A549 (cell line): ENCODE measurements at regions not wholly inside any gene's neighbourhood (a gene's known extent, or its start where the extent isn't known, plus 50 kb on each side); places are given as distances from the start of the nearest gene placed in this dataset.

Experiments
- ATAC-seq, 2 experiments: fragments of 200-7000 bp in 1 of 2; fragments of >200 bp in 1 of 2; cut with Nextera tagmentation in 1 of 2; cut with Tn5 transposase in 1 of 2; 3 replicates each; pipeline versions ENCODE4 v1.8.0 to v1.9.1; 2018 to 2020; ENCODE audit warnings: mild to moderate bottlenecking in 1 of 2, moderate library complexity in 1 of 2
- CTCF ChIA-PET: fragments of 300-600 bp; sonication (Branson Sonifier 250); formaldehyde crosslinking; extraction: SDS; loops from one replicate; lab custom pipeline; 2021; ENCODE audit warnings: antibody characterized with exemption, inconsistent platforms; lab: Yijun Ruan, JAX
- POLR2A ChIA-PET: fragments of 350-600 bp; formaldehyde crosslinking; extraction: SDS; loops from one replicate; lab custom pipeline; 2021; ENCODE audit warnings: antibody characterized with exemption, inconsistent platforms; lab: Yijun Ruan, JAX
- DNase-seq, 2 experiments: peaks; one replicate each; pipeline versions ENCODE4 v3.0.0 to v3.0.0-alpha.2; 2011 to 2016; ENCODE audit warnings: low read depth in 1 of 2, low spot score in 1 of 2
- FAIRE-seq: peaks from 2 replicates; lab custom pipeline; 2011; peaks lifted over from hg19 to GRCh38; lab: Jason Lieb, UNC
- H3K27ac ChIP-seq, 2 experiments: fragments of >200 bp; sonication (Bioruptor Twin); formaldehyde crosslinking; 3 replicates each; pipeline ENCODE4 v1.5.1; 2016 to 2017
- H3K4me1 ChIP-seq: fragments of >200 bp; sonication (Bioruptor Twin); formaldehyde crosslinking; 3 replicates; pipeline ENCODE4 v1.6.1; 2016
- H3K4me2 ChIP-seq: fragments of >200 bp; sonication (Bioruptor Twin); formaldehyde crosslinking; 3 replicates; pipeline ENCODE4 v1.6.1; 2016
- H3K4me3 ChIP-seq: fragments of >200 bp; sonication (Bioruptor Twin); formaldehyde crosslinking; 3 replicates; pipeline ENCODE4 v1.5.1; 2016
- H3K9me3 ChIP-seq: fragments of >200 bp; sonication (Bioruptor Twin); formaldehyde crosslinking; 3 replicates; pipeline ENCODE4 v1.6.1; 2016
- CEBPB ChIP-seq, 2 experiments: fragments of >200 bp in 1 of 2; sonication (Bioruptor Twin) in 1 of 2; formaldehyde crosslinking in 1 of 2; IDR thresholded peaks; 2 replicates each; pipeline ENCODE4 v1.6.1; 2012 to 2016
- CHD2 ChIP-seq: fragments of 150-350 bp; IDR thresholded peaks from 2 replicates; pipeline ENCODE4 v1.6.1; 2014; ENCODE audit warnings: low read length; ENCODE audit not compliant: partially characterized antibody
- FOSB ChIP-seq: fragments of 250-450 bp; sonication (Bioruptor Pico); IDR thresholded peaks from 2 replicates; pipeline ENCODE4 v1.5.0; 2020; ENCODE audit warnings: mild to moderate bottlenecking, moderate library complexity
- HDAC2 ChIP-seq: fragments of 200-600 bp; sonication (generic); IDR thresholded peaks from 2 replicates; pipeline ENCODE4 v1.6.1; 2016
- KDM5A ChIP-seq: fragments of 200-600 bp; sonication (generic); IDR thresholded peaks from 2 replicates; pipeline ENCODE4 v1.6.1; 2016; ENCODE audit warnings: antibody characterized with exemption, mild to moderate bottlenecking
- MAZ ChIP-seq: fragments of 150-350 bp; IDR thresholded peaks from 2 replicates; pipeline ENCODE4 v1.6.1; 2014; ENCODE audit warnings: antibody characterized with exemption, low read depth, low read length, borderline replicate concordance
- NFE2L2 ChIP-seq: fragments of 150-350 bp; conservative IDR thresholded peaks from 2 replicates; pipeline ENCODE4 v1.6.1; 2014; ENCODE audit warnings: low read length
- NR3C1 ChIP-seq: fragments of >200 bp; sonication (Bioruptor Twin); formaldehyde crosslinking; IDR thresholded peaks from 3 replicates; pipeline ENCODE4 v1.6.1; 2017
- PHF8 ChIP-seq: fragments of 200-600 bp; sonication (generic); IDR thresholded peaks from 2 replicates; pipeline ENCODE4 v1.6.1; 2016; ENCODE audit warnings: low read depth, mild to moderate bottlenecking, antibody characterized with exemption, moderate library complexity, borderline replicate concordance
- POLR2A ChIP-seq: IDR thresholded peaks from 2 replicates; pipeline ENCODE4 v1.6.1; 2012; ENCODE audit warnings: mild to moderate bottlenecking, low read length
- RAD21 ChIP-seq, 2 experiments: fragments of >200 bp in 1 of 2; sonication (Bioruptor Twin) in 1 of 2; formaldehyde crosslinking in 1 of 2; IDR thresholded peaks in 1 of 2; conservative IDR thresholded peaks in 1 of 2; 2 replicates in 1 of 2; 3 replicates in 1 of 2; pipeline ENCODE4 v1.6.1; 2012 to 2018; ENCODE audit warnings: inconsistent platforms in 1 of 2
- RARB ChIP-seq: fragments of 250-450 bp; sonication (Bioruptor Pico); IDR thresholded peaks from 2 replicates; pipeline ENCODE4 v1.8.0; 2021; ENCODE audit warnings: mild to moderate bottlenecking, moderate library complexity
- RNF2 ChIP-seq: fragments of 200-600 bp; sonication (generic); IDR thresholded peaks from 2 replicates; pipeline ENCODE4 v1.6.1; 2016; ENCODE audit warnings: low read depth, mild to moderate bottlenecking, antibody characterized with exemption, moderate library complexity, borderline replicate concordance
- ZFP36 ChIP-seq: fragments of 450-650 bp; IDR thresholded peaks from 2 replicates; pipeline ENCODE4 v1.6.1; 2014; ENCODE audit warnings: borderline replicate concordance; ENCODE audit not compliant: partially characterized antibody
- ZSCAN20 ChIP-seq: fragments of 250-450 bp; sonication (Bioruptor Pico); IDR thresholded peaks from 2 replicates; pipeline ENCODE4 v1.8.0; 2022; ENCODE audit warnings: mild to moderate bottlenecking, moderate library complexity
- WGBS: methylation state at CpG from one replicate; pipeline ENCODE4 v1.1.6; 2017; ENCODE audit errors: missing lambda C conversion rate; 5-methylcytosine and 5-hydroxymethylcytosine counted together
- TF ChIP-seq, protein P1 (sequence below): fragments of 200-600 bp; sonication (generic); IDR thresholded peaks from 2 replicates; pipeline ENCODE4 v1.6.1; 2016; ENCODE audit warnings: antibody characterized with exemption, mild to moderate bottlenecking, moderate library complexity
- TF ChIP-seq, protein P2 (sequence below): fragments of >200 bp; sonication (Bioruptor Twin); formaldehyde crosslinking; IDR thresholded peaks from 3 replicates; pipeline ENCODE4 v1.6.1; 2016
- TF ChIP-seq, protein P3 (sequence below): fragments of >200 bp; sonication (Bioruptor Twin); formaldehyde crosslinking; IDR thresholded peaks from 3 replicates; pipeline ENCODE4 v1.5.1; 2016
- TF ChIP-seq, protein P4 (sequence below): fragments of 450-650 bp; IDR thresholded peaks from 2 replicates; pipeline ENCODE4 v1.6.1; 2014; ENCODE audit warnings: antibody characterized with exemption

DNA sequence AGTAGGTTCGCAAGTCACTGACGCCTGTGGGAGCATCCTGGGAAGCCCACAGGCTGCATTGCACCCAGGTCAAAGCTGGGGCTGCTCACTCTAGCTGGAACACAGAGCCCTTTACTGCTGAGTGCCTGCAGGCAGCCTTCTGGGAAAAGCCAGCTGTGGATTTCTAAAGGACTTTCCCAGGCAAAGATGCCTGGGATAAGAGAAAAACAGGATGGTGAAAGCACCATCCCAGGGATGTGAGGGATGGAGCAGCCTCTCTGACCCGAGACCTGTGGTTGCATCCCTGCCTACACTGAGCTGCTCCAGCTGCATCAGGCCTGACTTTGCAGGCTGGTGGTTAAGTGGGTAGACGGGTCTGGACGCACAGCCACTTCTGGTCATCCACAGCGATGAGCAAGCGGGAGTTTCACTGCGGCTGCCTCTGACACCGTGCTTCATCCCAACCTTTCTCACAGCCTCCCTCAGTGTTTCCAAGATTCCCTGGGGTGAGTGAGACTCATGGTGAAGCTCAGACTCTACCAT is 52.5 kb upstream of the AMOTL2 start:
- peak in 1 of 2 experiments; percentile 7 for DNase-seq
- no peak for TF ChIP-seq MAZ
- TF ChIP-seq ZSCAN20 (CRISPR knock-in tag) = no peak
- TF ChIP-seq ZFP36 = no peak
- TF ChIP-seq RARB (CRISPR knock-in tag) = no peak
- TF ChIP-seq, protein P1, sequence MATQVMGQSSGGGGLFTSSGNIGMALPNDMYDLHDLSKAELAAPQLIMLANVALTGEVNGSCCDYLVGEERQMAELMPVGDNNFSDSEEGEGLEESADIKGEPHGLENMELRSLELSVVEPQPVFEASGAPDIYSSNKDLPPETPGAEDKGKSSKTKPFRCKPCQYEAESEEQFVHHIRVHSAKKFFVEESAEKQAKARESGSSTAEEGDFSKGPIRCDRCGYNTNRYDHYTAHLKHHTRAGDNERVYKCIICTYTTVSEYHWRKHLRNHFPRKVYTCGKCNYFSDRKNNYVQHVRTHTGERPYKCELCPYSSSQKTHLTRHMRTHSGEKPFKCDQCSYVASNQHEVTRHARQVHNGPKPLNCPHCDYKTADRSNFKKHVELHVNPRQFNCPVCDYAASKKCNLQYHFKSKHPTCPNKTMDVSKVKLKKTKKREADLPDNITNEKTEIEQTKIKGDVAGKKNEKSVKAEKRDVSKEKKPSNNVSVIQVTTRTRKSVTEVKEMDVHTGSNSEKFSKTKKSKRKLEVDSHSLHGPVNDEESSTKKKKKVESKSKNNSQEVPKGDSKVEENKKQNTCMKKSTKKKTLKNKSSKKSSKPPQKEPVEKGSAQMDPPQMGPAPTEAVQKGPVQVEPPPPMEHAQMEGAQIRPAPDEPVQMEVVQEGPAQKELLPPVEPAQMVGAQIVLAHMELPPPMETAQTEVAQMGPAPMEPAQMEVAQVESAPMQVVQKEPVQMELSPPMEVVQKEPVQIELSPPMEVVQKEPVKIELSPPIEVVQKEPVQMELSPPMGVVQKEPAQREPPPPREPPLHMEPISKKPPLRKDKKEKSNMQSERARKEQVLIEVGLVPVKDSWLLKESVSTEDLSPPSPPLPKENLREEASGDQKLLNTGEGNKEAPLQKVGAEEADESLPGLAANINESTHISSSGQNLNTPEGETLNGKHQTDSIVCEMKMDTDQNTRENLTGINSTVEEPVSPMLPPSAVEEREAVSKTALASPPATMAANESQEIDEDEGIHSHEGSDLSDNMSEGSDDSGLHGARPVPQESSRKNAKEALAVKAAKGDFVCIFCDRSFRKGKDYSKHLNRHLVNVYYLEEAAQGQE = no peak
- TF ChIP-seq NR3C1 = no peak
- no peak for TF ChIP-seq RAD21 (conservative IDR thresholded peaks at IDR 0.05 in 1 of 2, IDR thresholded peaks at IDR 0.05 in 1 of 2)
- no peak for TF ChIP-seq CHD2
- no peak for TF ChIP-seq HDAC2
- TF ChIP-seq, protein P2, sequence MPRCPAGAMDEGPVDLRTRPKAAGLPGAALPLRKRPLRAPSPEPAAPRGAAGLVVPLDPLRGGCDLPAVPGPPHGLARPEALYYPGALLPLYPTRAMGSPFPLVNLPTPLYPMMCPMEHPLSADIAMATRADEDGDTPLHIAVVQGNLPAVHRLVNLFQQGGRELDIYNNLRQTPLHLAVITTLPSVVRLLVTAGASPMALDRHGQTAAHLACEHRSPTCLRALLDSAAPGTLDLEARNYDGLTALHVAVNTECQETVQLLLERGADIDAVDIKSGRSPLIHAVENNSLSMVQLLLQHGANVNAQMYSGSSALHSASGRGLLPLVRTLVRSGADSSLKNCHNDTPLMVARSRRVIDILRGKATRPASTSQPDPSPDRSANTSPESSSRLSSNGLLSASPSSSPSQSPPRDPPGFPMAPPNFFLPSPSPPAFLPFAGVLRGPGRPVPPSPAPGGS = no peak
- no peak for TF ChIP-seq CEBPB (IDR thresholded peaks at IDR 0.05)
- TF ChIP-seq, protein P3, sequence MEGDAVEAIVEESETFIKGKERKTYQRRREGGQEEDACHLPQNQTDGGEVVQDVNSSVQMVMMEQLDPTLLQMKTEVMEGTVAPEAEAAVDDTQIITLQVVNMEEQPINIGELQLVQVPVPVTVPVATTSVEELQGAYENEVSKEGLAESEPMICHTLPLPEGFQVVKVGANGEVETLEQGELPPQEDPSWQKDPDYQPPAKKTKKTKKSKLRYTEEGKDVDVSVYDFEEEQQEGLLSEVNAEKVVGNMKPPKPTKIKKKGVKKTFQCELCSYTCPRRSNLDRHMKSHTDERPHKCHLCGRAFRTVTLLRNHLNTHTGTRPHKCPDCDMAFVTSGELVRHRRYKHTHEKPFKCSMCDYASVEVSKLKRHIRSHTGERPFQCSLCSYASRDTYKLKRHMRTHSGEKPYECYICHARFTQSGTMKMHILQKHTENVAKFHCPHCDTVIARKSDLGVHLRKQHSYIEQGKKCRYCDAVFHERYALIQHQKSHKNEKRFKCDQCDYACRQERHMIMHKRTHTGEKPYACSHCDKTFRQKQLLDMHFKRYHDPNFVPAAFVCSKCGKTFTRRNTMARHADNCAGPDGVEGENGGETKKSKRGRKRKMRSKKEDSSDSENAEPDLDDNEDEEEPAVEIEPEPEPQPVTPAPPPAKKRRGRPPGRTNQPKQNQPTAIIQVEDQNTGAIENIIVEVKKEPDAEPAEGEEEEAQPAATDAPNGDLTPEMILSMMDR = no peak
- TF ChIP-seq RNF2 = no peak
- ChIA-PET CTCF (interaction anchor here (0.6 to 6.0 kb wide), 10 partner anchors 10 to 215 kb away, joined by 3 to 23 read pairs (median 4); partner anchors contain the start of gene AMOTL2), POLR2A (interaction anchor here (0.7 to 1.6 kb wide), 6 partner anchors 52 to 114 kb away, joined by 3 to 13 read pairs (median 4); partner anchors contain the start of genes AMOTL2, ANAPC13 and CEP63)
- Histone ChIP-seq H3K4me2 (peak overlapping the region; percentile 75), H3K4me1 (peaks cover 43% of the 10 kb centered on the region), H3K4me3 (no peak overlapping the region), H3K27ac (peak overlapping the region; percentile 87 to 89), H3K9me3 (no peaks in the 10 kb centered on the region)
- ATAC-seq = peak; percentile 32 to 43; a peak in 4 of 6 replicates
- 92% methylated on average over 4 of the region's 9 CpGs for WGBS
- no peak for FAIRE-seq

DNA sequence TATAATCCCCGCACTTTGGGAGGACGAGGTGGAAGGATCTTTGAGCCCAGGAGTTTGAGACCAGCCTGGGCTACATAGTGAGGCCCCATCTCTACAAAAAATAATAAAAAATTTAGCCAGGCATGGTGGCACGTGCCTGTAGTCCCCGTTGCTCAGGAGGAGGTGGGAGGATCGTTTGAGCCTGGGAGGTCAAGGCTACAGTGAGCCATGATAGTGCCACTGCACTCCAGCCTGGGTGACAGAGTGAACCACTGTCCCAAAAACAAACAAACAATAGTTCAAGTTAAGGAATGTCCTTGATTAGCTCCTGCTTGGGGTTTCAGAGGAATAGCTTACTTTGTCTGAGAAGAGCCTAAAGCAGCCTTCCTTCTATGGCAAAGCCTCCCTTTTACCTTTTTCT is 51.7 kb upstream of the AMOTL2 start:
- ChIA-PET POLR2A (no interaction called here), CTCF (interaction anchor here (0.9 to 6.0 kb wide), 6 partner anchors 47 to 214 kb away, joined by 3 to 23 read pairs (median 4); partner anchors contain the start of gene AMOTL2)
- no peaks in the 10 kb centered on the region for H3K9me3 ChIP-seq
- H3K4me2 ChIP-seq = no peak overlapping the region
- H3K4me1 ChIP-seq = peaks cover 39% of the 10 kb centered on the region
- no peak for ATAC-seq
- no peak for DNase-seq
- no peak overlapping the region for H3K4me3 ChIP-seq
- no peak for FAIRE-seq
- H3K27ac ChIP-seq = peak overlapping the region; percentile 87 to 89
- 84% methylated on average over 5 of the region's 5 CpGs for WGBS
- TF ChIP-seq FOSB (no peak), POLR2A (no peak), PHF8 (no peak), KDM5A (no peak), NFE2L2 (no peak)
- TF ChIP-seq, protein P4, sequence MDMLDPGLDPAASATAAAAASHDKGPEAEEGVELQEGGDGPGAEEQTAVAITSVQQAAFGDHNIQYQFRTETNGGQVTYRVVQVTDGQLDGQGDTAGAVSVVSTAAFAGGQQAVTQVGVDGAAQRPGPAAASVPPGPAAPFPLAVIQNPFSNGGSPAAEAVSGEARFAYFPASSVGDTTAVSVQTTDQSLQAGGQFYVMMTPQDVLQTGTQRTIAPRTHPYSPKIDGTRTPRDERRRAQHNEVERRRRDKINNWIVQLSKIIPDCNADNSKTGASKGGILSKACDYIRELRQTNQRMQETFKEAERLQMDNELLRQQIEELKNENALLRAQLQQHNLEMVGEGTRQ = no peak
- TF ChIP-seq, all 56 proteins: peak for 0
